ENCODE measurements at regions not wholly inside any gene's neighbourhood (a gene's known extent, or its start where the extent isn't known, plus 50 kb on each side); places are given as distances from the start of the nearest gene placed in this dataset.

DNA sequence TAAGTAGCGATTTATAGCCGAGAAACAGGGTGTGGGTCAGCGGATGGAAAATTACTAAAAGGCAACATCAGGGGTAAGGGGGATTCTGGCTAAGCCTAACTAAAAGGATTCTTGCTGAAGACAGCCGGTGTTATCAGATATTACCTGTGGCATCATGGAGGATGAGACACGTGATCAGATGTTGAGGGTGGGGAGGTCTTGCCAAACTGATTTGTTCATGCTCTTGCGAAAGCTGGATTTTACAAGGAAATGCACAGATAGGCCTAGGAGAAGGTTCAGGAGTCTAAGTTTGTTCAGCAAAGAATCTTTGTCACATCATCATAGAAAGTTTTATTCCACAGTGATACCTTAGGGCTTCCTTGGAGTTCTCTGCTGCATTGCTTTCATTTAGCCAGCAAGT, 396.8 kb upstream of the TBL1XR1 start:
- TF ChIP-seq CTCF (IDR thresholded peaks at IDR 0.05) = no peak
- no peak for TF ChIP-seq POLR2A (IDR thresholded peaks at IDR 0.05)

Measured in testis (tissue), 2 donors.